ENCODE measurements at regions not wholly inside any gene's neighbourhood (a gene's known extent, or its start where the extent isn't known, plus 50 kb on each side); places are given as distances from the start of the nearest gene placed in this dataset.
"Not testable (repeated sequence)": the region's sequence is repeated elsewhere in the genome, so short reads cannot be mapped to it uniquely, and the experiment has no call there.

DNA sequence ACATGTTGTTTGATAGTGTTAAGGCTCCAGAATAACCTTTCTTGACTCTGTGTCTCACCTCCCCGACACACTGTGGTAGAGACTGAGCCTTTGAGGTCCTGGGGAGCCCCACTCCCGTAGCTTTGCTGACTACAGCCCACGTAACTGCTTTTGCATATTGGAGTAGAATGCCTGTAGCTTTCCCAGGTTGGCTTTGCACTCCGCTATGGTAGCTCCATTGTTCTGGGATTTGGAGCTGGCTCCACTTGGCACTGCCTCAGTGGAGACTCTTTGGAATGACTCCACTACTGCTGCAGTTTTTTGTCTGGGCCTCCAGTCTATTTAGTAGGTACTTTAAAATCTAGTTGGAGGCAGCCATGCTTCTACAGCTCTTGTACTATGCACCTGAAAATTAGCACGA lies 56.2 kb upstream of the ANXA1 start:
- no peak for DNase-seq

DNA sequence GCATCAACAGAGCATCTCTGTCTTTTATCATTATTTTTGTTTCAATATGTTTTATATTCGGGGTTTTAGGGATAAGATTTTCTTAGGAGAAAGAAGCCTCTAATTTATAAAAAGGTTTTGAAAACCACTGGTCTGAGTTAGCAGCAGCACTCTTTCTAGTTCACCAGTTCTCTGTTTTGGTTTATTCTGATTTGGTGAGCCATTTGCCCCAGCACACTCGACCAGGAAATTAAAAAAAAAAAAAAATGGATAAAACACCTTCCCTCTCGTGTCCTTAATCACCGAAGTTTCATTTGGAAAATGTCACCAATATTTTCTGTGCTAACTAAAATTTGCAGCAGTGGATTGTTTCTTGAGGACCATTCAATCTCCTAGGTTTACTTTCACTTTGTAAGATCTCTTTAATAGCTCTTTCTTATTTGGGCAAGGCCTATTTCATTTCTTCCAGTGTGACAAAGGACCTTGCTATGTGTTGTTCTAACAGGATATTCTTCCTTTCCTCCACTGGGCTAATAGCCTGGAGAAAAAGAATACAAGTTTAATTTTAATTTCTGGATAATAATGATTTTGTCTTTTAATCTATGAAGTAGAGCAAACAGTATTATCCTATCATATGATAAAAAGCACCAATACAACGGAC lies 57.8 kb upstream of the ANXA1 start:
- DNase-seq, result no peak

DNA sequence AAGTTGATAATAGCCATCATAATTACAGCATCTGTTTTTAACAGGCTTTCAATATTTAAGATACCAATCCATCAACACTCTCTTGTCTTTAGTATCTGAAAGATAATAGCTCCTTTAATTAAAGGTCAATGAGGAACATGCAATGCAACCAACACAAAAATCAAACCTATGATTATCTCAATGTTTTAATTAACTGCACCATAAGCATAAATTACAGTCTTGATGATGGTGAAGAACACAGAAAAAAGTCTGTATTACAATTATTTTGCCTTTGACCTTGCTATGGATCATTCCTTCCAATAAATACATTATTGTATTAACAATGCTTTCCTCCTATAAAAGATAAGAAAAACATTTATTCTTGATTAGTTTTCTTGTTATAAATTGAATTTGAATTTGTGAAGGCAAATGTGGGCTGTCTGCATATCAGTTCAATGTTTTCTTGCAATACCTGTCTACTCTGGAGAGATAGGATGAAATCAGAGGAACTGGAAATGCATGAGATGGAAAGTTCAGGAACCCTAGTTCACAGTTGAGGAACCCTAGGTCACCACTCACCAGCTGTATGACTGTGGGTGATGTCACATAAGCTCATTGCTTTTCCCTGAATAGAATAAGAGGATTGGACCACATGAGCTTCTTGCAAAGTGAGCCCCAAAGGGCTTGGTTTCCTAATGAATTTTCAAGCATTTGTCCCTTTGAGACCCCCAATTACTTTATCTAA lies 58.5 kb upstream of the ANXA1 start:
- DNase-seq, result no peak

DNA sequence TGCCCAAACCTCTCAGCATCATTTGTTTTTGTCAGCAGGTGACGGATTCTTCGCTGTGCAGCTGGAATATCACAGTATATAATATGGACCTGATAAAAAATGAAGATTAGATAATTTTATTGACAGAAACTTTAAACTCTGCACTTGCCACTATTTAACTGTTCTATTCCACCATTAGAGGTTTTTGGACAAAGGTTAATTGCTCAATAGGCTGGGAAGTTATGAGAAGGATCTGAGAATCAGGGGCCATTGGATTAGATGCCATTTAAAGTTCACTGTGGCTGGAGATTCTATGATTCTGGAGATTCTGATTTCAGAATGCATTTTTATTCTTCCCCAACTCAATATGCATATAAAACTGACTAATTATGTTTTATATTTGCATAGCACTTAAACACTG lies 59.8 kb upstream of the ANXA1 start:
- DNase-seq, result no peak

DNA sequence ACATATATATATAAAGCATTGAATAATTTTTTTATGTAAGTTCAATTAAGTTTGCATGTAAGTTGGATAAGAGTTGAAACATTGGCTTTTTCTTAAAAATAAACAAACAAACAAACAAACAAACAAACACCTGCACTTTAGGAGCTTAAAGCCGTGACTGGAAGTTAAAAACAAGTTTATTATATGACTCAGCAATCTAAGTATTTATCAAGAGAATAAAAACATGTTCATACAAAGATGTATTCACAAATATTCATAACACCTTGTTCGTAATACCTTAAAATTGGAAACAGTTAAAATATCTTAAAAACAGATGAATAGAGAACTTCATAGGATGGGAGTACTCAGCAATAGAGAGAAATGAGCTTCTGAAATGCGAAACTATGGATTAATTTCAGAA lies 61.5 kb upstream of the ANXA1 start:
- DNase-seq, result no peak

DNA sequence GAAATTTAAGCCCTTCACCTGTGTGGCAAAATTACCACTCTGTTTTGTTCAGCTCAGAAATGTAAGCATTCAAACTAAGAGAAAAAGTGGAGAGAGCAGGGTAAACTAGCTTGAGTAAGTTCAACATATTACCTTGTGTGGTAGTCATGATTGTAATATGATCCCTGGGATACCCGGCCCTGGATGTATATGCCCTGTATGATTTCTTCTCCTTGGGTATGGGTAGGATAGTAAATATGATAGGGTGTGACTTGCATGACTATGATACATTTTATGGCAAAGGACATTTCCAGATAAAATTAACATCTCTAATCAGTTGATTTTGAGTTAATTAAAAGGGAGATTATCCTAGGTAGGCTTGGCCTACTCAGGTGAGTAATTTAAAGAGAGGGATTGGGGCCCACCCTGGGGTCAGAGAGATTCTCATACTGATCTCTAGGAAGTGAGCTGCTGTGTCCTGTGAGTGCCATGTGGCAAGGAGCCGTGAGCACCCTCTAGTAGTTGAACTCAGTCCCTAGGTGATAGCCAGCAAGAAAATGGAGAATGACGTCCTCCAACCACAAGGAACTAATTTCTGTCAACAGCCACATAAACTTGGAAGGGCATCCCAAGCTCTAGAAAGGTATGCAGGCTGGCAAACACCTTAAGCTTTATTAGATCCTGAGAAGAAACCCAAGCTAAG lies 62.2 kb upstream of the ANXA1 start:
- no peak for DNase-seq

DNA sequence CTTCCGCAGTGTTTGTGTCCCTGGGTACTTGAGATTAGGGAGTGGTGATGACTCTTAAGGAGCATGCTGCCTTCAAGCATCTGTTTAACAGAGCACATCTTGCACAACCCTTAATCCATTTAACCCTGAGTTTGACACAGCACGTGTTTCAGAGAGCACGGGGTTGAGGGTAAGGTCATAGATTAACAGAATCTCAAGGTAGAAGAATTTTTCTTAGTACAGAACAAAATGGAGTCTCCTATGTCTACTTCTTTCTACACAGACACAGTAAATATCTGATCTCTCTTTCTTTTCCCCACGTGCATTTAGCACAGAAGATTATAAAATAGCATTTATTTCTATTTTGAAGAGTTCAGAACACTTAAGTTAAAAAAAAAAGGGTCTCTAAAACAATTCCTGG lies 63.8 kb upstream of the ANXA1 start:
- DNase-seq, result not testable (repeated sequence)

DNA sequence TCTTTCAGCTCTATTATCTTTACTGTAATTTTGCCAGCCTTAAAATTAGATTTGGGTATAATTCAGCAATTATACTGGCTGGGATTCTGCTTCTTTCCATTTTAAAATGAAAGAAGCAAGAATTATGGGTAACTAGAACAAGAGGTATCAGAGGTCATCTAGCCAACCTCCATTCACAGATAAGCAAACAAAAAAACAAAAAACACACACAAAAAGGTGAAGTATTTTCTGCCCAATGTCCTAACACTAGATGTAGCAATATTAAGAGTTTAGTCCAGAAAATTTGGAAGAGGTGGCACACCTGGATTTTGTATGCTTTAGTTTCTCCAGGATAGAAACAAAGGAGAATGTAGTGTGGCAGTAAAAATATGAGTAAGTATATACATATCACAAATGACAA lies 68.1 kb upstream of the ANXA1 start:
- no peak for DNase-seq

DNA sequence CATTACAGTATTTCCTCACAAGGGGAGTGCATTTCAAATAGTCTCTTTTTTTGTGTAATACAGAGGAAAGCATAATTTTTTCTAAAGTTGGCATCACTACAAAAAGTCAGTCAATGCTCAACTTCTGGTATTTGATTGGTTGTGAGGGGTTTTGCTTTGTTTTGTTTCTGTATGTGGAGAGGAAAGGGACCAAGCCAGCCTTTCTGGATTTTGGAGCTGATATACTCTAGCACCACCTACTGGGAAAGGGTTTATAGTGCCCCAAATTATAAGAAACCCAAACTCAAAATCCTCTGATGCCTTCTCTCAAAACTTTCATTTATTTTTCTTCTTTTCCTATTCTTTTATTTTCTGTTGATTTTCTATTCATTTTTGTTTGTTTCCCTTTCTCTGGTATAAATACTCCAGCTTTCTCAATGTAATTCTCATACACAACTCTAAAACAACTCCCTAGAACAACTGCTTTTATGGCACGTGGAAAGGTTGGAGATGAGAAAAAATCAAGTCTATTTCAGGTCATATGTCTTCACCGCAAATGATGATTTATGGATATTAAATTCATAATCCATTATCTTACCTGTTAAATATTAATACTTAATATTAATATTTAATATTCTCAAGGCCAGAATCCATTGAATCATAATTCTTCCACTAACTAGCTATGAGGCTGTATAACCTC lies 69.5 kb upstream of the ANXA1 start:
- DNase-seq, result peak; percentile 75

DNA sequence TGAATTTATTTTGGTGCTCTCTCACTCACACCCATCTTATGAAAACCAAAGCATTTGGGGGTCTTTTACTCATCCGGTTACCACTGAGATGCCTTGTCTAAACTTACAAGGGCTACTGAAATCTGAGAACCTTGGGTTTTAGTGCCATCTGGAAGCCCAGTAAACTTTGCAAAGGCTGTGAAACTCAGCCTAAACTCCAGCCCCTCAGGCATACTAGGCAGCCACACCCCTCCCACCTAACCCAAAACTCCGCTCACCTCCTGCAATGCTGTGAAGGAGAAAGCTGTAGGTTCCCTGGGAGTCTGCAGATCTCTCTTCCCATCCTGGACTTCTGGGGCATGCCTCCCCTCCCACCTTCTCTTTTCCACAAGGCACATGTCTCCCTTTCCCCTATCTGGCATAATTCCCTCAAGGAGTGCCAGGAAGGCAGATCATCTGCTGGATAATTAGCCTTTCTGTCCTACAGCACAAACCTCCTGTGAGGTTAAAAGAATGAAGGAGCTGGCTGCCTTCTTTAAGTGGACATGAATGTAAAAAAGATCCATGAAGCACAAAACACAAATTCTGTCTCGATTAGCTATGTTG lies 71.5 kb upstream of the ANXA1 start:
- no peak for DNase-seq

DNA sequence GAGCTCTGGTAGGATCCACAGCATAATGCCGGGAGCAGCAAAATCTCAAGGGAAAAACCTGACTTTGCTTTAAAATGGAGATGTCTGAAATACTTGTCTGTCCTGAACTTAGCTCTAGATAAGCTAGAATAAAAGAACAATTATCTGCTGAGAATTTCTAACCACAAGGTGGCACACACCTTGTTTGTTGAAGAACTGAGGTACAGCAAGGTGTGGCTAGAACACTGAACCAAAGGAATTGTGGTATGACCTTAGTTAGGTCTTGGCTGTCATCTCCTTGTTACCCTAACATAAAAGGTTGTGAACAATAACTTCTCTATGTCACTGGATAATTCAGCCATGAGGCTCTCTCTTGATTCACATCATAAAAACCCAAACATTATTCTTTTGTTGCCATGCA lies 72.3 kb upstream of the ANXA1 start:
- DNase-seq, result no peak

DNA sequence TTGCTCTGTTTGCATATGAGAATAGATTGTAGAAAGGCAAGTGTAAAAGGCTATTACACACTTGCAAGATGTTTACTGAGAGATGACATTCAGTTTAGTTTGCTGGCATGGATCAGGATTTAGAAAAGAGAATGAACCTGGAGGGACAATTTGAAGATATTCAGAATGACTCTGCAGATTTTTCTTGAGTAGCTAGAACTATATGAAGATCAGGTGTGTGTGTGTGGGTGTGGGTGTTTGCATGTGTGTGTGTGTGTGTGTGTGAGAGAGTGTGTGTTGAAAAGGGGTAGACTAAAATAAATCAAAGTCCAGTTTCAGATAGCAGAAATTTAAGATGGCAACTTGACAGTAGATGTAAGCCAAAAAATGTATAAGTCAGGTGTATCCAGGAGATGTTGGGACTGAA lies 74.0 kb upstream of the ANXA1 start:
- DNase-seq, result no peak

DNA sequence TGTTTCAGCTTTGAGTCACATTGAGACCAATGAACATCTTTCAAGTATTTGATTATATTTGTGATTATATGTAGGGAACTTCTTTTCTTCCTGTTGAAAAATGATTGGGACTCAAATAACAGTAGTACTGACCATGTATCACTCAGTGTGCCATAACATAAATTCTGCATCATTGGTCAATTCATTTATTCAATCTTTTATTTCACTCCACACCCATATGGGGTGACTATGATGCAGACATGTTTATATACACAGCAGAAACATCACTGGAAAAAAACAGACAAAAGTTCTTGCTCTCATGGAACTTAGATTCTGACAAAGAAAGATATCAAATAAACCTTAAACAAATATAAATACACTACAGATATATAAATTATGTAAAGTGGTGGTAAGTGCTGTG lies 74.7 kb upstream of the ANXA1 start:
- DNase-seq, result no peak

DNA sequence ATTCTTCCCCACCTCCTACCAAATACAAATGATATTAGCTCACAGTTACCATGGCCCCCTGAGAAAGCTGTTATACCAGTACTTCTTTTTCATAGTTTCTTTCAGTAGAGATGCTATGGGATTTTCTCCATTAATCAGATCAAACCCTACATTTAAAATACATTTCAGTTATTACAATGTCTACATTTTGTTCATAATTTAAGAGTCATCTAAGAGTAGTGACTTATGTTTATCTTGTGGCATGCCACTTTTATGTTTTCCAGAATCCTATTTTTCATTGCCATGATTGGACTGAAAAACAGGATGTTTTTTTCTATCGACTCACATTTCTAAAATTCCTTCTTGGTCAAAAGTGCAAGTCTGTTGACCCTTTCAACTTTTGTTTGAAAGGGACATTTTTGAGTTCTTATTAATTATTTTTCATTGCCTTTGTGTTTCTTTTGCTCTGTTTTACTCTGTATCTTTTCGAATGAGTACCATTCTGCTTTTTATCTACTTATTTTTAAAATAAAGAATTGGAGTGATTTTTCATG lies 77.4 kb upstream of the ANXA1 start:
- DNase-seq, result no peak

DNA sequence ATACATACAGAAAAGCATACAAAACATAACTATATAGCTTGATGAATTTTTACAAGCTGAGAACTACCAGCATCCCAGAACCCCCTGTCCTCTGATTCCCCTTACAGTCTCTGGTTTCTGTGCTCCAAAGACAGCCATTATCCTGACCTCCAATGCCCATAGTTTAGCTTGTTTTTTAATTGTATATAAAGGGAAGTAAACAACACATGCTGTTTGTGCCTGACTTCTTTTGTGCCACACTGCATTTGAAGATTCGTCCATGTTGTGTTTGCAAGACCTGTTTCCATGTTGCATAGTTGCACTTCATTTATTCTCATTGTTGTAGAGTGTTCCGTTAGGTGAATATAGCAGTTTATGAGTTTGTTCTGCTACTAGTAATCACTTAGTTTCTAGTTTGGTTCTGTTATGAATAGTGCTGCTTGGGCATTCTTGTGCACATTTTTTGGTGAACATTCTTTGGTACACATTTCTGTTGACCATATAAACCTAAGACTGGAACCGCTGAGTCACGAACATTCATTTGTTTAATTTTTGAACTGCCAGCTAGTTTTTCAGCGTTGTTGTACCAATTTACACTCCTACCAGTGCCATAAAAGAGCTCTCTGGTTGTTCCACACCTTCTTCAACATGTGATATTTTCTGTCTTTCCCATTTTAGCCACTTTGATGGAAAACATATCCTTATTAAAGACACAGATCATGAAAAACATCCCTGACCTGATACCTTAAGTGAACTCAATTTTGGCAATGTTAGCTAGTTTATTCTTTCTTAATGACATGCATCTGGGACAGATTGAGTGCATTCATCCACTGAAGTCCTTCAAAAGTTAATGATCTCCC lies 78.1 kb upstream of the ANXA1 start:
- no peak for DNase-seq

DNA sequence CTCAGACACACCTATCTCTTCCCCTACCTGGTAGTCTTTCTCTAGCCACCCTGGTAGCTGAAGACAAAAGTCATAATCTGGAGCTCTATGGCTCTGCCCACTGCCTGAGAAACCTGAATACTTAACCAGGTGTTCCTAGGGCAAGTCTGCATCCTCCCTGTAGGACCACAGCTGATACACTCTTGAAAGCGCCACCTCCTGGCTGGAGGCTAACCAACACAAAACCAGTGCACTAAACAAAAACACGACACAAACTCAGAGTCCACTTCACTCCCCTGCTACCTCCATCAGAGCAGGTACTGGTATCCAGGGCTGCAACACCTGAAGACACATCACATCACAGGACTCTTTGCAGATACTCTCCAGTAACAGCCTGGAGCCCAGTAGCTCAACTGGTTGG lies 84.6 kb upstream of the ANXA1 start:
- no peak for DNase-seq

DNA sequence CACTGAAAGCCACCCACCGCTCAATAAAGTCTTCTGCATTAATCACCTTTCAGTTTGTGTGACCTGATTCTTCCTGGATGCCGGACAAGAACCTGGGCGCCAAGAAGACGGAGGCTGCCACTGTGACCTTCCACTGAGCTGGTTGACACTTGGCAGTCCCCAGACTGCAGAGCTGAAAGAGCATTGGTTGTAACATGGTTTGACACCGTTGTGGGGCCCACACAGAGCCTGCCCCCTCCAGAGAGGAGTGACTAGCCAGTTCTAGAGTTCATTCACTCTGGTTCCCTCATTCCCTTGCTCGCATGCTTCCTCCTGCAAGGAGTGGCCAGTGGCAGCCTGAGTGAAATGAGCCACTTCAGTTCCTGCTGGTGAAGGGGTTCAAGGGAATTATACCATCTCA lies 86.2 kb upstream of the ANXA1 start:
- DNase-seq, result no peak

DNA sequence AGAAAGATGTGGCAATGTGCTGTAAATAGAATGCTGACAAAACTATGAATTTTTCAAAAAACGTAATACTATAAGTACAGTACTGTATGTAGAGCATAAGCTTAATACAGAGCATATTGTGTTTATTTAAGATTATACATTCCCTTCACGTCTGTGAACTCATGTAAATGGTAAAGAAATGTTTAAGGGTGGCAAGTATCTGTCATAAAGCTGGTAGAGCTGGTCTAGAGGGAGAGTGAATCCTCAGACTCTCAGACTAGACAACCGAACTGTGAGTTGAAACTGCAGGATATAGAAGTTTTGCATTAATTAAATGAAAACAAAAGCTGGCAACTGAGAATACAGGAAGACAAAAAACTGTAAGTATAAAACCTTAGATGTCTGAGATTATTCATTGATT lies 87.3 kb upstream of the ANXA1 start:
- DNase-seq, result no peak

DNA sequence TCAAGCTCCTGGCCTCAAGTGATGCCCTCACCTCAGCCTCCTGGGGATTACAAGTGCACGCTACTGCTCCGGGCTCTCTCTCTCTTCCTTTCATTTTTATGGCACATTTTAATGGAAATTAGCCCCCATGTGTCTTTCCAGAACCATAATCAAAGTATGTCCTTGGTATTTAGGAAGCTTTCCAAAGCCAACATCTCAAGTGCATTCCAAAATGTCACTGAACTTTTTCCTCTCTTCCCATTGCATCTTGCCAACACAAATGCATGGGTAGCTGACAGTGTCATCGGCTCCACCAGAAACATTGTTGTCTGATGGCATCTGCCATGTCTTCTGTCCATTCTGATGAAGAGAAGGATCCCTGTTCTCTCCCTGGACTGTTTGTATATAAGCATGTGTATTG lies 90.5 kb upstream of the ANXA1 start:
- DNase-seq, result no peak

DNA sequence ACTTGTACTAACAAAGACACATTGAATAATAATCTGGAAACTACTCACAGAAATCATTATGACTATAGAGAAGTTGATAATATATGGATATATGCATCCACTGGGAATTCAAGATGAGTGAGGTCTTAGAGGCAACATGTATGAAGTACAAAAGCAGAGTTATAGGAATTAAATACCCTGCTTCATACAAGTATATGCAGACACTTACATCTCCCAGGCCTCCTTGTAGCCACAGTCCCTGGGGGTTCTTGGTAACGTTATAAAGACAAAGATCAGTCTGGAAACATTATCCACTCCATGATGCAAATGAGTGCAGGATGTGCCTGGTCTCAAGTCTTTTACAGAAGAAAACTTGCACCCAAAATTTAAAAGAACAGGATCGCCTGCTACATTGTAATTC lies 92.4 kb upstream of the ANXA1 start:
- DNase-seq, result no peak

DNA sequence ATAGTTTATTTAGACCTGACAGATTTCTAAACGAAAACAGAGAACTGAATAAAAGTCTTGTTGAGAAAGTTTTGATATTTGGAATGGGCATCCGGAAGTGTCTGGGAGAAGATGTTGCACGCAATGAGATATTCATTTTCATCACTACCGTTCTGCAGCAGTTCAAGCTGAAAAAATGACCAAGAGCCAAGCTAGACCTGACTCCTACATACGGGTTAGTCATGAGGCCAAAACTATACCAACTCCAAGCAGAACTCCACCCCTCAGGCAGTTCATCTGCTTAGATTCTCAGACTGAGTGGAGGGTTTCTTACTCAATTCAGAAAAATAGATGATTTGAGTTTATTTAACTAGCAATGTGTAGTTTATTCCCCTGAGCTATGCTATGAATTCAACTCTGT lies 95.4 kb upstream of the ANXA1 start:
- no peak for DNase-seq

DNA sequence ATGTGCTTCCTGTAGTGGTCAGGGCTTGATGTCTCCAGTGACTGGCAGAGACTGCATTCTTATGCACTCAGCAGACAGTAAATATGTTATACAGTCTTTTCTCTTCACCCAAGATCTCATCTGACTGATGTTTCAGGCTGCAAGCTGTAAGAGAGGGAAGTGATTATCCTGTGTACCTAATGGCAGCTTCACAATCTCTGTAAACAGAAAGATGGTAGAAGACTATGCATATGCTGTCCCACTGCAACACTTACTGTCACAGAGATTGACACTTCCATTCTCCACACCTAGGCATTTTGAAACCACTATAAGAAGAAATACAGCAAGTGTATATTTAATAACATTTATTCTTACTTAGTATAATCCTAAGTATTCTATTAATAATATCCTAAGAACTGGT lies 97.6 kb upstream of the ANXA1 start:
- DNase-seq, result no peak

All from hindlimb muscle (tissue), 1 donor.